ENCODE measurements at regions not wholly inside any gene's neighbourhood (a gene's known extent, or its start where the extent isn't known, plus 50 kb on each side); places are given as distances from the start of the nearest gene placed in this dataset.

DNA sequence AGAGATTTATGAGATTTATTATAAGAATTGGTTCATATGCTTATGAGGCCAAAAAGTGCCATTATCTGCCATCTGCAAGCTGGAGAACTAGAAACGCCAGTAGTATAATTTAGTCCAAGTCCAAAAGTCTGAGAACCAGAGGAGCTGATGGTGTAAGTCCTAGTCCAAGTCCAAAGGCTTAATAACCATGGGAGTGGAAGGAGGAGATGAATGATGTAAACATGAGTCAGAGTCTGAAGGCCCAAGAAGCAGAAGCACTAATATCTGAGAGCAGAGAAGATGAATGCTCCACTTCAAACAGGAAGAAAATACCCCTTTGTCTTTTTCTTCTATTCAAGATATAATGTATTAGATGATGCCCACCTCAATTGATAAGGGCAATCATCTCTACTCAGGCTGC lies 185.7 kb downstream of the CGGBP1 start:
- H3K4me3 ChIP-seq (ENCODE audit: low read depth in 1 of 3, low read length in 3 of 3): no peak overlapping the region
- peaks cover 0 to 8% (median 1%) of the 10 kb centered on the region in 4 donors for H3K9me3 ChIP-seq (ENCODE audit: control insufficient read depth in 4 of 4, low read length in 3 of 4)
- WGBS: 75% methylated on average over 1 of the region's 1 CpG
- no peak overlapping the region for H3K9ac ChIP-seq (ENCODE audit: low read depth in 1 of 2, low read length in 2 of 2)
- H3K27ac ChIP-seq (ENCODE audit: low read depth in 1 of 2, low read length in 2 of 2): no peak overlapping the region
- H3K4me1 ChIP-seq (ENCODE audit: control insufficient read depth in 4 of 4, insufficient read depth in 4 of 4, low read length in 3 of 4): no peaks in the 10 kb centered on the region
- DNase-seq (ENCODE audit: low spot score): no peak
- TF ChIP-seq YY1 (IDR thresholded peaks at IDR 0.05) (no peak), FOXA1 (IDR thresholded peaks at IDR 0.05) (no peak), RAD21 (IDR thresholded peaks at IDR 0.05) (no peak), FOXA2 (IDR thresholded peaks at IDR 0.05) (no peak), TAF1 (conservative IDR thresholded peaks at IDR 0.05) (no peak), SP1 (IDR thresholded peaks at IDR 0.05) (no peak), HNF4A (conservative IDR thresholded peaks at IDR 0.05) (no peak), GABPA (IDR thresholded peaks at IDR 0.05 in 1 of 2, conservative IDR thresholded peaks at IDR 0.05 in 1 of 2) (no peak), NR2F2 (IDR thresholded peaks at IDR 0.05) (no peak), HNF4G (IDR thresholded peaks at IDR 0.05) (no peak), RXRA (IDR thresholded peaks at IDR 0.05) (no peak), EGR1 (IDR thresholded peaks at IDR 0.05; ENCODE audit: low read depth in 2 of 2) (no peak), JUND (IDR thresholded peaks at IDR 0.05) (no peak)
- TF ChIP-seq, protein P1, sequence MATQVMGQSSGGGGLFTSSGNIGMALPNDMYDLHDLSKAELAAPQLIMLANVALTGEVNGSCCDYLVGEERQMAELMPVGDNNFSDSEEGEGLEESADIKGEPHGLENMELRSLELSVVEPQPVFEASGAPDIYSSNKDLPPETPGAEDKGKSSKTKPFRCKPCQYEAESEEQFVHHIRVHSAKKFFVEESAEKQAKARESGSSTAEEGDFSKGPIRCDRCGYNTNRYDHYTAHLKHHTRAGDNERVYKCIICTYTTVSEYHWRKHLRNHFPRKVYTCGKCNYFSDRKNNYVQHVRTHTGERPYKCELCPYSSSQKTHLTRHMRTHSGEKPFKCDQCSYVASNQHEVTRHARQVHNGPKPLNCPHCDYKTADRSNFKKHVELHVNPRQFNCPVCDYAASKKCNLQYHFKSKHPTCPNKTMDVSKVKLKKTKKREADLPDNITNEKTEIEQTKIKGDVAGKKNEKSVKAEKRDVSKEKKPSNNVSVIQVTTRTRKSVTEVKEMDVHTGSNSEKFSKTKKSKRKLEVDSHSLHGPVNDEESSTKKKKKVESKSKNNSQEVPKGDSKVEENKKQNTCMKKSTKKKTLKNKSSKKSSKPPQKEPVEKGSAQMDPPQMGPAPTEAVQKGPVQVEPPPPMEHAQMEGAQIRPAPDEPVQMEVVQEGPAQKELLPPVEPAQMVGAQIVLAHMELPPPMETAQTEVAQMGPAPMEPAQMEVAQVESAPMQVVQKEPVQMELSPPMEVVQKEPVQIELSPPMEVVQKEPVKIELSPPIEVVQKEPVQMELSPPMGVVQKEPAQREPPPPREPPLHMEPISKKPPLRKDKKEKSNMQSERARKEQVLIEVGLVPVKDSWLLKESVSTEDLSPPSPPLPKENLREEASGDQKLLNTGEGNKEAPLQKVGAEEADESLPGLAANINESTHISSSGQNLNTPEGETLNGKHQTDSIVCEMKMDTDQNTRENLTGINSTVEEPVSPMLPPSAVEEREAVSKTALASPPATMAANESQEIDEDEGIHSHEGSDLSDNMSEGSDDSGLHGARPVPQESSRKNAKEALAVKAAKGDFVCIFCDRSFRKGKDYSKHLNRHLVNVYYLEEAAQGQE (IDR thresholded peaks at IDR 0.05): no peak
- TF ChIP-seq, protein P2, sequence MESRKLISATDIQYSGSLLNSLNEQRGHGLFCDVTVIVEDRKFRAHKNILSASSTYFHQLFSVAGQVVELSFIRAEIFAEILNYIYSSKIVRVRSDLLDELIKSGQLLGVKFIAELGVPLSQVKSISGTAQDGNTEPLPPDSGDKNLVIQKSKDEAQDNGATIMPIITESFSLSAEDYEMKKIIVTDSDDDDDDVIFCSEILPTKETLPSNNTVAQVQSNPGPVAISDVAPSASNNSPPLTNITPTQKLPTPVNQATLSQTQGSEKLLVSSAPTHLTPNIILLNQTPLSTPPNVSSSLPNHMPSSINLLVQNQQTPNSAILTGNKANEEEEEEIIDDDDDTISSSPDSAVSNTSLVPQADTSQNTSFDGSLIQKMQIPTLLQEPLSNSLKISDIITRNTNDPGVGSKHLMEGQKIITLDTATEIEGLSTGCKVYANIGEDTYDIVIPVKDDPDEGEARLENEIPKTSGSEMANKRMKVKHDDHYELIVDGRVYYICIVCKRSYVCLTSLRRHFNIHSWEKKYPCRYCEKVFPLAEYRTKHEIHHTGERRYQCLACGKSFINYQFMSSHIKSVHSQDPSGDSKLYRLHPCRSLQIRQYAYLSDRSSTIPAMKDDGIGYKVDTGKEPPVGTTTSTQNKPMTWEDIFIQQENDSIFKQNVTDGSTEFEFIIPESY (IDR thresholded peaks at IDR 0.05): no peak
- TF ChIP-seq, protein P3, sequence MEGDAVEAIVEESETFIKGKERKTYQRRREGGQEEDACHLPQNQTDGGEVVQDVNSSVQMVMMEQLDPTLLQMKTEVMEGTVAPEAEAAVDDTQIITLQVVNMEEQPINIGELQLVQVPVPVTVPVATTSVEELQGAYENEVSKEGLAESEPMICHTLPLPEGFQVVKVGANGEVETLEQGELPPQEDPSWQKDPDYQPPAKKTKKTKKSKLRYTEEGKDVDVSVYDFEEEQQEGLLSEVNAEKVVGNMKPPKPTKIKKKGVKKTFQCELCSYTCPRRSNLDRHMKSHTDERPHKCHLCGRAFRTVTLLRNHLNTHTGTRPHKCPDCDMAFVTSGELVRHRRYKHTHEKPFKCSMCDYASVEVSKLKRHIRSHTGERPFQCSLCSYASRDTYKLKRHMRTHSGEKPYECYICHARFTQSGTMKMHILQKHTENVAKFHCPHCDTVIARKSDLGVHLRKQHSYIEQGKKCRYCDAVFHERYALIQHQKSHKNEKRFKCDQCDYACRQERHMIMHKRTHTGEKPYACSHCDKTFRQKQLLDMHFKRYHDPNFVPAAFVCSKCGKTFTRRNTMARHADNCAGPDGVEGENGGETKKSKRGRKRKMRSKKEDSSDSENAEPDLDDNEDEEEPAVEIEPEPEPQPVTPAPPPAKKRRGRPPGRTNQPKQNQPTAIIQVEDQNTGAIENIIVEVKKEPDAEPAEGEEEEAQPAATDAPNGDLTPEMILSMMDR (IDR thresholded peaks at IDR 0.05; ENCODE audit: low read depth, low read length, missing input control): no peak
- TF ChIP-seq, protein P4, sequence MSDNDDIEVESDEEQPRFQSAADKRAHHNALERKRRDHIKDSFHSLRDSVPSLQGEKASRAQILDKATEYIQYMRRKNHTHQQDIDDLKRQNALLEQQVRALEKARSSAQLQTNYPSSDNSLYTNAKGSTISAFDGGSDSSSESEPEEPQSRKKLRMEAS (IDR thresholded peaks at IDR 0.05): no peak
- TF ChIP-seq, protein P5, sequence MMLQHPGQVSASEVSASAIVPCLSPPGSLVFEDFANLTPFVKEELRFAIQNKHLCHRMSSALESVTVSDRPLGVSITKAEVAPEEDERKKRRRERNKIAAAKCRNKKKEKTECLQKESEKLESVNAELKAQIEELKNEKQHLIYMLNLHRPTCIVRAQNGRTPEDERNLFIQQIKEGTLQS (IDR thresholded peaks at IDR 0.05): no peak
- no peaks in the 10 kb centered on the region for H3K27me3 ChIP-seq (ENCODE audit: control insufficient read depth in 4 of 4, insufficient read depth in 4 of 4, low read length in 3 of 4)
- H3K36me3 ChIP-seq (ENCODE audit: control insufficient read depth in 4 of 4, insufficient read depth in 3 of 4, low read depth in 1 of 4, low read length in 3 of 4): no peaks in the 10 kb centered on the region

Measured in liver (tissue), 8 donors.